Skeletal muscle tissue (tissue), 3 donors: ENCODE measurements at regions not wholly inside any gene's neighbourhood (a gene's known extent, or its start where the extent isn't known, plus 50 kb on each side); places are given as distances from the start of the nearest gene placed in this dataset.
"Not testable (repeated sequence)": the region's sequence is repeated elsewhere in the genome, so short reads cannot be mapped to it uniquely, and the experiment has no call there.

Experiments used
- H3K27ac ChIP-seq: one replicate; pipeline ENCODE4 v1.7.0; 2013; ENCODE audit warnings: mild to moderate bottlenecking, low read depth, low read length, inconsistent platforms
- H3K27me3 ChIP-seq, 3 donors: one replicate each; pipeline ENCODE4 v1.7.0; 2013; ENCODE audit warnings: low read length in 3 of 3; ENCODE audit not compliant: control insufficient read depth in 3 of 3, insufficient read depth in 3 of 3
- H3K36me3 ChIP-seq, 3 donors: one replicate each; pipeline ENCODE4 v1.7.0; 2013; ENCODE audit warnings: low read length in 3 of 3; ENCODE audit not compliant: control insufficient read depth in 3 of 3, insufficient read depth in 3 of 3
- H3K4me1 ChIP-seq, 3 donors: one replicate each; pipeline ENCODE4 v1.7.0; 2013; ENCODE audit warnings: low read length in 3 of 3, mild to moderate bottlenecking in 3 of 3; ENCODE audit not compliant: control insufficient read depth in 3 of 3, insufficient read depth in 3 of 3
- H3K4me3 ChIP-seq, 3 donors: one replicate each; pipeline ENCODE4 v1.7.0; 2013; ENCODE audit warnings: low read length in 3 of 3
- H3K9ac ChIP-seq, 3 donors: one replicate each; pipeline ENCODE4 v1.7.0; 2013; ENCODE audit warnings: low read length in 3 of 3, mild to moderate bottlenecking in 3 of 3, moderate library complexity in 2 of 3, low read depth in 1 of 3
- H3K9me3 ChIP-seq, 3 donors: one replicate each; pipeline ENCODE4 v1.7.0; 2013; ENCODE audit warnings: low read length in 3 of 3; ENCODE audit not compliant: control insufficient read depth in 3 of 3
- donor health status: Osteomylitis.

GRCh38 chr6:137933696-137934095 lies 66.6 kb downstream of the TNFAIP3 start:
- peak overlapping the region; percentile 79 for H3K27ac ChIP-seq

GRCh38 chr6:137936798-137937197 lies 69.7 kb downstream of the TNFAIP3 start:
- H3K9ac ChIP-seq: no peak overlapping the region
- H3K27ac ChIP-seq: no peak overlapping the region
- H3K4me3 ChIP-seq: no peak overlapping the region
- H3K36me3 ChIP-seq: no peaks in the 10 kb centered on the region
- H3K27me3 ChIP-seq: no peaks in the 10 kb centered on the region
- H3K4me1 ChIP-seq: peaks cover 3 to 8% (median 4%) of the 10 kb centered on the region in 3 donors
- H3K9me3 ChIP-seq: peaks cover 0 to 2% (median 0%) of the 10 kb centered on the region in 3 donors

More at GRCh38 chr6:137933696-137934095, 66.6 kb downstream of the TNFAIP3 start:
- Histone ChIP-seq H3K9ac (peak overlapping the region in 1 of 3 donors; percentile 44), H3K9me3 (peaks cover 0 to 2% (median 0%) of the 10 kb centered on the region in 3 donors), H3K4me3 (no peak overlapping the region), H3K36me3 (no peaks in the 10 kb centered on the region), H3K27me3 (no peaks in the 10 kb centered on the region), H3K4me1 (peaks cover 3 to 8% (median 4%) of the 10 kb centered on the region in 3 donors)

GRCh38 chr6:137937834-137938233 lies 70.8 kb downstream of the TNFAIP3 start:
- peaks cover 0 to 2% (median 0%) of the 10 kb centered on the region in 3 donors for H3K9me3 ChIP-seq
- no peaks in the 10 kb centered on the region for H3K36me3 ChIP-seq
- no peak overlapping the region for H3K9ac ChIP-seq
- H3K27me3 ChIP-seq: no peaks in the 10 kb centered on the region
- H3K4me3 ChIP-seq: no peak overlapping the region
- H3K27ac ChIP-seq: no peak overlapping the region
- peaks cover 3 to 6% (median 4%) of the 10 kb centered on the region in 3 donors for H3K4me1 ChIP-seq

GRCh38 chr6:137938770-137939379 lies 71.8 kb downstream of the TNFAIP3 start:
- peaks cover 0 to 2% (median 0%) of the 10 kb centered on the region in 3 donors for H3K9me3 ChIP-seq
- H3K4me3 ChIP-seq: no peak overlapping the region
- H3K4me1 ChIP-seq: peaks cover under 1 to 1% (median under 1%) of the 10 kb centered on the region in 3 donors
- no peak overlapping the region for H3K9ac ChIP-seq
- no peaks in the 10 kb centered on the region for H3K36me3 ChIP-seq
- H3K27ac ChIP-seq: no peak overlapping the region
- H3K27me3 ChIP-seq: no peaks in the 10 kb centered on the region

GRCh38 chr6:137941995-137942394 lies 74.9 kb downstream of the TNFAIP3 start:
- Histone ChIP-seq H3K9ac (no peak overlapping the region), H3K4me3 (no peak overlapping the region), H3K27me3 (no peaks in the 10 kb centered on the region), H3K36me3 (no peaks in the 10 kb centered on the region), H3K4me1 (peaks cover 0 to 3% (median 0%) of the 10 kb centered on the region in 3 donors), H3K27ac (no peak overlapping the region), H3K9me3 (peaks cover 0 to 2% (median 0%) of the 10 kb centered on the region in 3 donors)

GRCh38 chr6:137942736-137943135 lies 75.7 kb downstream of the TNFAIP3 start:
- H3K4me1 ChIP-seq: peaks cover 0 to 3% (median 0%) of the 10 kb centered on the region in 3 donors
- H3K9me3 ChIP-seq: peaks cover 0 to 2% (median 0%) of the 10 kb centered on the region in 3 donors

GRCh38 chr6:137944381-137944780 lies 77.3 kb downstream of the TNFAIP3 start:
- not testable (repeated sequence) for H3K9me3 ChIP-seq, H3K27ac ChIP-seq, H3K9ac ChIP-seq, H3K36me3 ChIP-seq, H3K27me3 ChIP-seq, H3K4me3 ChIP-seq, H3K4me1 ChIP-seq

More at GRCh38 chr6:137942736-137943135, 75.7 kb downstream of the TNFAIP3 start:
- Histone ChIP-seq H3K27ac (no peak overlapping the region), H3K4me3 (no peak overlapping the region), H3K9ac (no peak overlapping the region), H3K36me3 (no peaks in the 10 kb centered on the region), H3K27me3 (no peaks in the 10 kb centered on the region)

GRCh38 chr6:137944793-137945498 lies 77.9 kb downstream of the TNFAIP3 start:
- Histone ChIP-seq H3K36me3 (no peaks in the 10 kb centered on the region), H3K4me3 (no peak overlapping the region), H3K4me1 (peaks cover 0 to 3% (median 0%) of the 10 kb centered on the region in 3 donors), H3K9ac (no peak overlapping the region), H3K27ac (no peak overlapping the region), H3K9me3 (no peaks in the 10 kb centered on the region), H3K27me3 (no peaks in the 10 kb centered on the region)

- Histone ChIP-seq H3K27ac (no peak overlapping the region), H3K36me3 (no peaks in the 10 kb centered on the region), H3K4me3 (no peak overlapping the region), H3K4me1 (peaks cover 0 to 3% (median 0%) of the 10 kb centered on the region in 3 donors), H3K27me3 (no peaks in the 10 kb centered on the region), H3K9ac (no peak overlapping the region), H3K9me3 (no peaks in the 10 kb centered on the region)
Measured at GRCh38 chr6:137949686-137950390, 82.8 kb downstream of the TNFAIP3 start.

- Histone ChIP-seq H3K9ac (no peak overlapping the region), H3K36me3 (no peaks in the 10 kb centered on the region), H3K4me1 (no peaks in the 10 kb centered on the region), H3K4me3 (no peak overlapping the region), H3K9me3 (no peaks in the 10 kb centered on the region), H3K27ac (no peak overlapping the region), H3K27me3 (no peaks in the 10 kb centered on the region)
Measured at GRCh38 chr6:137950581-137950980, 83.5 kb downstream of the TNFAIP3 start.
